ENCODE measurements at regions not wholly inside any gene's neighbourhood (a gene's known extent, or its start where the extent isn't known, plus 50 kb on each side); places are given as distances from the start of the nearest gene placed in this dataset.
"Not testable (repeated sequence)": the region's sequence is repeated elsewhere in the genome, so short reads cannot be mapped to it uniquely, and the experiment has no call there.

DNA sequence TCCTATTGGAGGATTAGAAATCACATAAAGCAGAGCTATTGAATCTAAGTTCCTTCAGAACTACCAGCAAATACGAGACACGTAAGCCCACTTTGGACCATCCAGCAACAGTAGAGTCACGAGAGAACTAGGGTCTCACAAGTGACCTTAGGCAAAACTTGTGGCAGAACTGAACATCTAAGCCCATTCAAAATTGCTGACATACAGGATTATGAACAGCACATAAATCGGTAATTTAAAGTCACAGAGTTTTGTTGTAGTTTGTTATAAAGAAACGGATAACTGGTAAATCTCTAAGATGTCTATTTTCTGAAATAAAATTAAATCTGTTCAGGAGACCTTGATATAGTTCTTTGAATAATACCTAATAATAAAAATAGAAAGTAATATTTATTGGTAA, 1366.0 kb downstream of the NCAM2 start:
- Histone ChIP-seq H3K4me1 (no peaks in the 10 kb centered on the region), H3K36me3 (no peaks in the 10 kb centered on the region), H3K4me3 (no peak overlapping the region), H3K27me3 (ENCODE audit: low read depth) (no peaks in the 10 kb centered on the region), H3K27ac (replicated peaks) (no peak overlapping the region), H3K9me3 (replicated peaks) (no peaks in the 10 kb centered on the region)
- no peak for DNase-seq
- intact Hi-C loops (cut with micrococcal nuclease): no loop called here
- TF ChIP-seq, protein P1, sequence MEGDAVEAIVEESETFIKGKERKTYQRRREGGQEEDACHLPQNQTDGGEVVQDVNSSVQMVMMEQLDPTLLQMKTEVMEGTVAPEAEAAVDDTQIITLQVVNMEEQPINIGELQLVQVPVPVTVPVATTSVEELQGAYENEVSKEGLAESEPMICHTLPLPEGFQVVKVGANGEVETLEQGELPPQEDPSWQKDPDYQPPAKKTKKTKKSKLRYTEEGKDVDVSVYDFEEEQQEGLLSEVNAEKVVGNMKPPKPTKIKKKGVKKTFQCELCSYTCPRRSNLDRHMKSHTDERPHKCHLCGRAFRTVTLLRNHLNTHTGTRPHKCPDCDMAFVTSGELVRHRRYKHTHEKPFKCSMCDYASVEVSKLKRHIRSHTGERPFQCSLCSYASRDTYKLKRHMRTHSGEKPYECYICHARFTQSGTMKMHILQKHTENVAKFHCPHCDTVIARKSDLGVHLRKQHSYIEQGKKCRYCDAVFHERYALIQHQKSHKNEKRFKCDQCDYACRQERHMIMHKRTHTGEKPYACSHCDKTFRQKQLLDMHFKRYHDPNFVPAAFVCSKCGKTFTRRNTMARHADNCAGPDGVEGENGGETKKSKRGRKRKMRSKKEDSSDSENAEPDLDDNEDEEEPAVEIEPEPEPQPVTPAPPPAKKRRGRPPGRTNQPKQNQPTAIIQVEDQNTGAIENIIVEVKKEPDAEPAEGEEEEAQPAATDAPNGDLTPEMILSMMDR (IDR thresholded peaks at IDR 0.05; ENCODE audit: borderline replicate concordance): no peak

DNA sequence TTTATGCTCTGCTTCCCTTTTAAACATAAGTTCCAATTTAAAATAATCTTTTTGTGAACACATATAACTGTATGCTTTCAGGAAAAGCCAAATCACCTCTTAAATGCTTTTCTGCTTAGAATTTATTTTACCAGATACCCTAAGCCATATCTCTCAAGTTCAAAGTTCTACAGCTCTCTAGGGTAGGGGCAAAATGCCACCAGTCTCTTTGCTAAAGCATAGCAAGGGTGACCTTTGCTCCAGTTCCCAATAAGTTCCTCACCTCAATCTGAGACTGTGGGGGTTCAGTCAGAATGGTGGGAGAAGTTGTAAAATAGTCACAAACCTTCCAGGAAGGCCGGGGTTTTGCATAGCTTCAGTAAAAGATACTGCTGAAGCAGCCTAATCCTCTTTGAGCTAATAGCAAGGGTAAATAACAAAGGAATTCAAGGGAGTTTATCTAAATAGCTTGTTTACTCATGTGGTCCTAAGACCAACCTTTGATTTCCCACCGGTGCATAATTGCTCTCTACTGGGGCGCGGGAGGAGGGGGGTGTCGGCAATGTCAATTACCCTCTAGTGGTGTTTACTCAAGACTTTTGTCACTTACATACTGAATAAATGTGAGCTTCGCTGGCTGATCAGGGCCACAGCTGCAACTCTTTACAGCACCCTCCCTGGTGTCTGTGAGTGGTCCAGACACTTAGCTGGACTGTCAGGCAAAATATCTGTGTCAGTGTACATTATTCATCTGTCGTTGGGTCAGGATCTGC, 1376.2 kb downstream of the NCAM2 start:
- TF ChIP-seq, protein P1 (IDR thresholded peaks at IDR 0.05; ENCODE audit: borderline replicate concordance): no peak
- intact Hi-C loops (cut with micrococcal nuclease): no loop called here
- no peak overlapping the region for H3K4me3 ChIP-seq
- peaks cover 25% of the 10 kb centered on the region for H3K9me3 ChIP-seq (replicated peaks)
- H3K27ac ChIP-seq (replicated peaks): no peak overlapping the region
- no peak for DNase-seq
- H3K36me3 ChIP-seq: no peaks in the 10 kb centered on the region
- no peaks in the 10 kb centered on the region for H3K27me3 ChIP-seq (ENCODE audit: low read depth)
- no peaks in the 10 kb centered on the region for H3K4me1 ChIP-seq

GRCh38 chr21:22377795-22378194, 1379.6 kb downstream of the NCAM2 start:
- H3K27me3 ChIP-seq (ENCODE audit: low read depth); H3K36me3 ChIP-seq; H3K9me3 ChIP-seq (replicated peaks); DNase-seq; H3K4me3 ChIP-seq; H3K27ac ChIP-seq (replicated peaks); intact Hi-C loops (cut with micrococcal nuclease); H3K4me1 ChIP-seq: not testable (repeated sequence)

DNA sequence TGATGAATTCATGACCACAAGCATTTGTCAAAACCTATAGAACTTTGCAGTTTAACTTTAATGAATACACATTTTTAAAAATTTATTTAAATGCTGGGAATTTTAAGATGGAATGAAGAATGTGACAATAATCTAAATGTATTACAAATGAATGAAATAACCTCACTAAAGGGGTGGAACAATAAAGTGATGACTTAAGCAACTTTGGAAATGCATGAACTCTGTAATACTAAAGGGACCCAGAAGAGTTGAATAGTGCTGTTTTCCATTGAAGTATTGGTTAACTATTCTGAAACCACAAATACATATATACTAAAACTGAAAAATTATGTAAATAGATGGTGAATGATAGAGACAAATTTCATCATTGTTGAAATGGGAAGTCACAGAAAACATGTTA, 1395.1 kb downstream of the NCAM2 start:
- Histone ChIP-seq H3K36me3 (no peaks in the 10 kb centered on the region), H3K27me3 (ENCODE audit: low read depth) (no peaks in the 10 kb centered on the region), H3K9me3 (replicated peaks) (no peaks in the 10 kb centered on the region), H3K4me3 (no peak overlapping the region), H3K4me1 (no peaks in the 10 kb centered on the region), H3K27ac (replicated peaks) (no peak overlapping the region)
- intact Hi-C loops (cut with micrococcal nuclease): no loop called here
- no peak for DNase-seq
- TF ChIP-seq, protein P1 (IDR thresholded peaks at IDR 0.05; ENCODE audit: borderline replicate concordance): no peak

- TF ChIP-seq, protein P1 (IDR thresholded peaks at IDR 0.05; ENCODE audit: borderline replicate concordance): no peak
- H3K36me3 ChIP-seq: no peaks in the 10 kb centered on the region
- intact Hi-C loops (cut with micrococcal nuclease): no loop called here
- no peaks in the 10 kb centered on the region for H3K4me1 ChIP-seq
- no peak overlapping the region for H3K27ac ChIP-seq (replicated peaks)
- no peak overlapping the region for H3K4me3 ChIP-seq
- no peaks in the 10 kb centered on the region for H3K27me3 ChIP-seq (ENCODE audit: low read depth)
- no peaks in the 10 kb centered on the region for H3K9me3 ChIP-seq (replicated peaks)
- DNase-seq: no peak
Observed at GRCh38 chr21:22395965-22396364, 1397.8 kb downstream of the NCAM2 start.

DNA sequence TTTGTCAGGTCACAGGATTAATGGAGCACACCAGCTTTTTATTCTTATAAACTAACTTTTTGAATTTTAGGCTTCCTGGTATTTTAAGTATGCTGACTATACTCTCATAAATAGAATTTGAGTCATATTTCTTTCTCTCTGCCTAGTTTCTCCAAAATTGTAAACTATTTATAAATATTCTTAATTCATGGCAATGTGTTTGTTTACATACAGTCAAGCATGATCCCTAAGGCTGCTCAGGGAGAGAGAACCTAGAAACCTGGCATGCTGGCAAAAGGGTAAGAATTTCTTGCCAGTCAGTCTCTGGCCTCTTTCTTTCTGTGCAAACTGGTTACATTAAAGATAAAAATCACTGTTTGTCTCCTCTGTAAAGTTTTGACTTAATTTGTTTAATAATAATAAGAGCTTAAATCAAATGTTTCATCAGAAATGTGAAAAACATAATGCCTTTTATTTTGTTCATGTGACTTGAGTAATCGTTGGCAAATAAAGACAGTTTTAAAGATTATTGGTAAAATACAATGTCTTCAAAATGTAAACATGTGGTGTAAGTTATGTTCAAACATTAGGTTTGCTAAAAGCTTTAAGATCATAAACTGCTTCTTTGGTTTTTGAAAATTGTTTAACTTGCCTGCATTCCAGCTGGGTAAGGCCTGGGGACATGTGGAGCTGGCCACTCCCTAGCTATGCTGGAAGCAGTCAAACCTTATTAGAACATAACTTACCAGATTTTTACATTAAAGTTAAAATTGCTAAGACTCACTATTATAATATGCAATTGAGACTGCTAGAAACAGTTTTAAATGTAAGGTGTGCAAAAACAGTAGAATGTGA, 1401.7 kb downstream of the NCAM2 start:
- Histone ChIP-seq H3K9me3 (replicated peaks) (no peaks in the 10 kb centered on the region), H3K4me1 (no peaks in the 10 kb centered on the region), H3K36me3 (no peaks in the 10 kb centered on the region), H3K4me3 (no peak overlapping the region), H3K27ac (replicated peaks) (no peak overlapping the region), H3K27me3 (ENCODE audit: low read depth) (no peaks in the 10 kb centered on the region)
- intact Hi-C loops (cut with micrococcal nuclease): no loop called here
- TF ChIP-seq, protein P1 (IDR thresholded peaks at IDR 0.05; ENCODE audit: borderline replicate concordance): no peak
- no peak for DNase-seq

All from left ventricle myocardium inferior (tissue), 1 donor.